GM19240 (cell line): ENCODE measurements at regions not wholly inside any gene's neighbourhood (a gene's known extent, or its start where the extent isn't known, plus 50 kb on each side); places are given as distances from the start of the nearest gene placed in this dataset.

Source experiments
- DNase-seq: peaks from one replicate; pipeline ENCODE4 v3.0.0; 2011; ENCODE audit warnings: low spot score; ENCODE audit not compliant: insufficient read length

GRCh38 chr2:12338946-12339697 is 377.6 kb upstream of the TRIB2 start:
- no peak for DNase-seq

- DNase-seq, result no peak
Measured at GRCh38 chr2:12340164-12340563, 376.6 kb upstream of the TRIB2 start.

- DNase-seq, result no peak
Measured at GRCh38 chr2:12341215-12341614, 375.5 kb upstream of the TRIB2 start.

- no peak for DNase-seq
Measured at GRCh38 chr2:12341920-12342319, 374.8 kb upstream of the TRIB2 start.

- DNase-seq, result no peak
Measured at GRCh38 chr2:12343141-12343540, 373.6 kb upstream of the TRIB2 start.

- DNase-seq, result no peak
Measured at GRCh38 chr2:12347066-12347493, 369.7 kb upstream of the TRIB2 start.

GRCh38 chr2:12348216-12348615 is 368.5 kb upstream of the TRIB2 start:
- DNase-seq, result no peak

GRCh38 chr2:12350821-12351220 is 365.9 kb upstream of the TRIB2 start:
- no peak for DNase-seq

- DNase-seq, result no peak
Measured at GRCh38 chr2:12352889-12353288, 363.8 kb upstream of the TRIB2 start.

- DNase-seq, result no peak
Measured at GRCh38 chr2:12361506-12361905, 355.2 kb upstream of the TRIB2 start.

GRCh38 chr2:12363138-12363537 is 353.6 kb upstream of the TRIB2 start:
- DNase-seq, result no peak

GRCh38 chr2:12363569-12363968 is 353.2 kb upstream of the TRIB2 start:
- no peak for DNase-seq

- no peak for DNase-seq
Measured at GRCh38 chr2:12369566-12369965, 347.2 kb upstream of the TRIB2 start.

GRCh38 chr2:12376025-12376424 is 340.7 kb upstream of the TRIB2 start:
- no peak for DNase-seq

- DNase-seq, result no peak
Measured at GRCh38 chr2:12379143-12379542, 337.6 kb upstream of the TRIB2 start.

GRCh38 chr2:12381543-12382325 is 335.0 kb upstream of the TRIB2 start:
- DNase-seq, result no peak

GRCh38 chr2:12382366-12382765 is 334.4 kb upstream of the TRIB2 start:
- DNase-seq, result no peak

- no peak for DNase-seq
Measured at GRCh38 chr2:12389344-12390045, 327.2 kb upstream of the TRIB2 start.

- no peak for DNase-seq
Measured at GRCh38 chr2:12391116-12391515, 325.6 kb upstream of the TRIB2 start.

- DNase-seq, result no peak
Measured at GRCh38 chr2:12396699-12397098, 320.0 kb upstream of the TRIB2 start.

GRCh38 chr2:12397854-12398253 is 318.9 kb upstream of the TRIB2 start:
- DNase-seq, result no peak

GRCh38 chr2:12399240-12399639 is 317.5 kb upstream of the TRIB2 start:
- no peak for DNase-seq
